HepG2 (cell line): ENCODE measurements at regions not wholly inside any gene's neighbourhood (a gene's known extent, or its start where the extent isn't known, plus 50 kb on each side); places are given as distances from the start of the nearest gene placed in this dataset.

Experiments
- ATAC-seq: fragments of 200-7000 bp; cut with Tn5 transposase; 3 replicates; pipeline ENCODE4 v1.9.1; 2020; ENCODE audit warnings: mild to moderate bottlenecking, moderate library complexity
- BruUV-seq: library from RNA; stranded (reverse); fragments of 400-500 nt; replicated peaks from 2 replicates; lab custom pipeline; 2021; lab: Mats Ljungman, UMichigan
- CTCF ChIA-PET: fragments of 300-600 bp; formaldehyde crosslinking; extraction: SDS; loops from one replicate; lab custom pipeline; 2021; ENCODE audit warnings: low total read pairs, inconsistent platforms, low intra/inter-chr PET ratio; lab: Yijun Ruan, JAX
- POLR2A ChIA-PET: fragments of 350-600 bp; sonication (Branson Sonifier 250); formaldehyde crosslinking; loops from one replicate; lab custom pipeline; 2020; ENCODE audit warnings: antibody characterized with exemption, inconsistent platforms; lab: Yijun Ruan, JAX
- DNase-seq: peaks from one replicate; pipeline ENCODE4 v3.0.0-alpha.2; 2015; ENCODE audit warnings: low spot score
- FAIRE-seq: peaks from 3 replicates; lab custom pipeline; 2011; peaks lifted over from hg19 to GRCh38; lab: Jason Lieb, UNC
- H2AFZ ChIP-seq: one replicate; pipeline ENCODE4 v1.6.1; 2011; ENCODE audit warnings: low read length, inconsistent platforms
- H3K27ac ChIP-seq: fragments of 300-600 bp; 3 replicates; pipeline ENCODE4 v1.8.0; 2011; ENCODE audit warnings: mixed run types, mild to moderate bottlenecking, mixed read lengths, low read length, inconsistent platforms; ENCODE audit not compliant: insufficient read depth; ENCODE audit errors: extremely low read length
- H3K27me3 ChIP-seq, 2 experiments: fragments of 200-600 bp in 1 of 2; 2 replicates in 1 of 2; 3 replicates in 1 of 2; pipeline versions ENCODE4 v1.6.0 to v1.8.0; 2011; ENCODE audit warnings: low read length in 2 of 2, mild to moderate bottlenecking in 2 of 2, moderate library complexity in 2 of 2, inconsistent platforms in 1 of 2; ENCODE audit not compliant: insufficient read depth in 2 of 2, control insufficient read depth in 1 of 2
- H3K36me3 ChIP-seq, 2 experiments: fragments of 200-600 bp in 1 of 2; replicated peaks in 1 of 2; 2 replicates in 1 of 2; 3 replicates in 1 of 2; pipeline versions ENCODE4 v1.5.1 to v1.8.0; 2011; ENCODE audit warnings: low read length in 2 of 2, inconsistent platforms in 1 of 2; ENCODE audit not compliant: insufficient read depth in 2 of 2, control insufficient read depth in 1 of 2
- H3K4me1 ChIP-seq: 2 replicates; pipeline ENCODE4 v1.5.1; 2012; ENCODE audit warnings: low read length, inconsistent platforms; ENCODE audit not compliant: insufficient read depth
- H3K4me2 ChIP-seq: 2 replicates; pipeline ENCODE4 v1.6.0; 2011; ENCODE audit warnings: low read depth, low read length, inconsistent platforms
- H3K4me3 ChIP-seq, 3 experiments: fragments of 200-600 bp in 1 of 3; sonication (generic), shearing (Covaris generic) in 1 of 3; replicated peaks in 1 of 3; 2 replicates each; pipeline ENCODE4 v1.5.1; 2011 to 2016; ENCODE audit warnings: low read length in 3 of 3, inconsistent platforms in 2 of 3, low read depth in 2 of 3, mild to moderate bottlenecking in 2 of 3, control low read depth in 1 of 3, mixed read lengths in 1 of 3; ENCODE audit not compliant: insufficient read depth in 1 of 3
- H3K79me2 ChIP-seq: one replicate; pipeline ENCODE4 v1.6.1; 2011; ENCODE audit warnings: low read length, inconsistent platforms; ENCODE audit not compliant: insufficient read depth
- H3K9ac ChIP-seq: 2 replicates; pipeline ENCODE4 v1.6.0; 2011; ENCODE audit warnings: mild to moderate bottlenecking, low read depth, low read length, inconsistent platforms; ENCODE audit not compliant: insufficient read depth
- H3K9me3 ChIP-seq: 2 replicates; pipeline ENCODE4 v1.5.1; 2012; ENCODE audit warnings: mild to moderate bottlenecking, low read length
- H4K20me1 ChIP-seq: 2 replicates; pipeline ENCODE4 v1.6.0; 2011; ENCODE audit warnings: inconsistent platforms, mild to moderate bottlenecking, low read length, moderate library complexity; ENCODE audit not compliant: insufficient read depth
- HDAC2 ChIP-seq: sonication (generic); formaldehyde crosslinking; IDR thresholded peaks from 2 replicates; pipeline ENCODE4 v1.4.0; 2020; ENCODE audit warnings: missing genetic modification reagents
- MAFK ChIP-seq, 2 experiments: IDR thresholded peaks in 1 of 2; conservative IDR thresholded peaks in 1 of 2; 2 replicates each; pipeline ENCODE4 v1.6.1; 2011; ENCODE audit warnings: improper control_type of control experiment in 2 of 2, low read length in 2 of 2
- SIN3B ChIP-seq: fragments of 150-350 bp; IDR thresholded peaks from 2 replicates; pipeline ENCODE4 v1.6.1; 2014; ENCODE audit warnings: low read length
- SP5 ChIP-seq: IDR thresholded peaks from 2 replicates; pipeline ENCODE4 v1.6.1; 2016; ENCODE audit warnings: low read depth, borderline replicate concordance
- ZNF691 ChIP-seq: sonication (generic); formaldehyde crosslinking; IDR thresholded peaks from 2 replicates; pipeline ENCODE4 v1.4.0; 2020; ENCODE audit warnings: missing genetic modification reagents, low read depth, mild to moderate bottlenecking, borderline replicate concordance
- whole genome bisulfite sequencing: methylation state at CpG from one replicate; pipeline ENCODE4 v1.1.6; 2017; ENCODE audit warnings: low lambda C conversion rate; 5-methylcytosine and 5-hydroxymethylcytosine counted together
- in situ Hi-C: cut with HindIII; loops from 2 replicates; pipeline ENCODE4 v1.10.0; 2017; ENCODE audit warnings: low pct_unique_long_range_greater_than_20kb; ENCODE audit not compliant: extremely low pct_ligation_motif_present
- intact Hi-C: fragments of 100-400 bp; cut with micrococcal nuclease; formaldehyde crosslinking; loops from one replicate; pipeline ENCODE4 v1.10.0; 2022; ENCODE audit not compliant: unreplicated experiment
- TF ChIP-seq, protein P1 (sequence below): sonication (generic); formaldehyde crosslinking; IDR thresholded peaks from 2 replicates; pipeline ENCODE4 v1.4.0; 2020; ENCODE audit warnings: mild to moderate bottlenecking, missing genetic modification reagents

DNA sequence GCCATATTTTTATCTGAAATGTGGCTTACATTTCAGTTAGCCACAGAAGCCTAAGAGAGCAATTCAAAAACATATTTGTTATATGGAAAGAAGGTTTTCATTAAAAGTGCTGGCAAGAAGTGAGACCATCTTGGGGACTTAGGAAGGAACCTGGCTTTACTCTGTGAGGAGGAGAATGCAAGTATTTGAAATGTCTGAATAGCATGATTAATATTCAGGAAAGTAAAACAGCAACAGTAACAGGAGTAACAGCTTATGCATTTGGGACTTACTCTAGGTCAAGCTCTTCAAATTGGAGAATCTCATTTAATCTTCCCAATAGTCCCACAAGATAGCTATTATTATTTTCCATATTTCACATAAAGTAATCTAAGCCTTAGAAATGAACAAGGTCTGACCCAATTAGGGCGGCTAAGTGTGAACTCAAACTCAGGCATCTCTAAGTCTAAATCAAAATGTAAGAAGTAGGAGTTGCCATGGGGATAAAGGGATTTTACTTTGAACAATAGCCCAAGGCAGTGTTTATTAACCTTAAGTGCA is 816.5 kb downstream of the BCKDHB start (continued):
- TF ChIP-seq MAFK (conservative IDR thresholded peaks at IDR 0.05 in 1 of 2, IDR thresholded peaks at IDR 0.05 in 1 of 2; ENCODE audit: low read length in 2 of 2) (no peak), ZNF691 (CRISPR knock-in tag) (no peak)

DNA sequence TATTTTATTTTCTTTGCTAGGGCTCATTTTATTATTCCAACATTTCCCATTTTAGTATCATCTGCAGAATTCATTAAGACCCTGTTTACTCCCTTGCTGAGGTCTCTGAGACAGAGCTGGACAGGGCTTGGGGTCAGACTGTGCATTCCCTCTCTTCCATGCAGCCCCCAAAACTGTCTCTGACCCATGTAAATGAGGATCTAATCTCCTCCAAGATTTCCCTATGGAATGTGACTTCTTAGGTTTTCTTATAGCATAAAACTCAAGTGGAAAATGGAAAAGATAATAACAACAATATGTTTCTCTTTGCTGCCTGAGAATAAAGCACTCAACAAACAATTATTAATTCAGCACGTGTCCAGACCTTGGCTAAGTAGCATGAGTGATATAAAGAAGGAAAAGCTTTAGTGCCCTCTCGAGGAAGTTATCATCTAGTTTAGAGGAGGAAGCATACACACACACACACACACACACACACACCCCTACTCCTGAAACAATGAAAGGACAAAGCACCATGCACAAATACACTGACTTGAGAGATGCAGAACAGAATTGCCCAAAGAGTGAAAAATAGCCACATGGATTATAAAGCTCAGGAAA is 815.5 kb downstream of the BCKDHB start:
- Histone ChIP-seq H3K4me2 (no peak overlapping the region), H3K4me3 (no peak overlapping the region), H3K27ac (no peak overlapping the region), H3K79me2 (no peaks in the 10 kb centered on the region), H4K20me1 (no peaks in the 10 kb centered on the region), H3K4me1 (no peaks in the 10 kb centered on the region), H3K9me3 (peaks cover 36% of the 10 kb centered on the region), H3K9ac (no peak overlapping the region), H2AFZ (no peak overlapping the region), H3K27me3 (no peaks in the 10 kb centered on the region), H3K36me3 (no peaks in the 10 kb centered on the region)
- ChIA-PET POLR2A (no interaction called here), CTCF (no interaction called here)
- in situ Hi-C loops: no loop called here
- no TSS peak for BruUV-seq
- FAIRE-seq: no peak
- TF ChIP-seq SP5 (CRISPR knock-in tag) (no peak), SIN3B (no peak), HDAC2 (CRISPR knock-in tag) (no peak)
- TF ChIP-seq, protein P1, sequence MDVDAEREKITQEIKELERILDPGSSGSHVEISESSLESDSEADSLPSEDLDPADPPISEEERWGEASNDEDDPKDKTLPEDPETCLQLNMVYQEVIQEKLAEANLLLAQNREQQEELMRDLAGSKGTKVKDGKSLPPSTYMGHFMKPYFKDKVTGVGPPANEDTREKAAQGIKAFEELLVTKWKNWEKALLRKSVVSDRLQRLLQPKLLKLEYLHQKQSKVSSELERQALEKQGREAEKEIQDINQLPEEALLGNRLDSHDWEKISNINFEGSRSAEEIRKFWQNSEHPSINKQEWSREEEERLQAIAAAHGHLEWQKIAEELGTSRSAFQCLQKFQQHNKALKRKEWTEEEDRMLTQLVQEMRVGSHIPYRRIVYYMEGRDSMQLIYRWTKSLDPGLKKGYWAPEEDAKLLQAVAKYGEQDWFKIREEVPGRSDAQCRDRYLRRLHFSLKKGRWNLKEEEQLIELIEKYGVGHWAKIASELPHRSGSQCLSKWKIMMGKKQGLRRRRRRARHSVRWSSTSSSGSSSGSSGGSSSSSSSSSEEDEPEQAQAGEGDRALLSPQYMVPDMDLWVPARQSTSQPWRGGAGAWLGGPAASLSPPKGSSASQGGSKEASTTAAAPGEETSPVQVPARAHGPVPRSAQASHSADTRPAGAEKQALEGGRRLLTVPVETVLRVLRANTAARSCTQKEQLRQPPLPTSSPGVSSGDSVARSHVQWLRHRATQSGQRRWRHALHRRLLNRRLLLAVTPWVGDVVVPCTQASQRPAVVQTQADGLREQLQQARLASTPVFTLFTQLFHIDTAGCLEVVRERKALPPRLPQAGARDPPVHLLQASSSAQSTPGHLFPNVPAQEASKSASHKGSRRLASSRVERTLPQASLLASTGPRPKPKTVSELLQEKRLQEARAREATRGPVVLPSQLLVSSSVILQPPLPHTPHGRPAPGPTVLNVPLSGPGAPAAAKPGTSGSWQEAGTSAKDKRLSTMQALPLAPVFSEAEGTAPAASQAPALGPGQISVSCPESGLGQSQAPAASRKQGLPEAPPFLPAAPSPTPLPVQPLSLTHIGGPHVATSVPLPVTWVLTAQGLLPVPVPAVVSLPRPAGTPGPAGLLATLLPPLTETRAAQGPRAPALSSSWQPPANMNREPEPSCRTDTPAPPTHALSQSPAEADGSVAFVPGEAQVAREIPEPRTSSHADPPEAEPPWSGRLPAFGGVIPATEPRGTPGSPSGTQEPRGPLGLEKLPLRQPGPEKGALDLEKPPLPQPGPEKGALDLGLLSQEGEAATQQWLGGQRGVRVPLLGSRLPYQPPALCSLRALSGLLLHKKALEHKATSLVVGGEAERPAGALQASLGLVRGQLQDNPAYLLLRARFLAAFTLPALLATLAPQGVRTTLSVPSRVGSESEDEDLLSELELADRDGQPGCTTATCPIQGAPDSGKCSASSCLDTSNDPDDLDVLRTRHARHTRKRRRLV: no peak
- ATAC-seq: no peak
- no peak for DNase-seq
- intact Hi-C loops: no loop called here
- 3% methylated on average over 2 of the region's 2 CpGs for WGBS
